Activated CD8-positive, alpha-beta memory T cell treated with anti-CD3 and anti-CD28 coated beads for 36 hours (primary cell): ENCODE measurements at regions not wholly inside any gene's neighbourhood (a gene's known extent, or its start where the extent isn't known, plus 50 kb on each side); places are given as distances from the start of the nearest gene placed in this dataset.

Source experiments
- CTCF ChIA-PET: fragments of 350-600 bp; sonication (Branson Sonifier 250); formaldehyde crosslinking; loops from one replicate; lab custom pipeline; 2021; ENCODE audit warnings: antibody characterized with exemption; lab: Charles Lee
- POLR2A ChIA-PET: fragments of 350-600 bp; sonication (Branson Sonifier 250); formaldehyde crosslinking; loops from one replicate; lab custom pipeline; 2021; ENCODE audit warnings: antibody characterized with exemption; lab: Charles Lee

GRCh38 chr3:43185983-43186314, 80.1 kb upstream of the POMGNT2 start:
- ChIA-PET CTCF (no interaction called here), POLR2A (no interaction called here)

- POLR2A ChIA-PET = no interaction called here
- CTCF ChIA-PET = interaction anchor here (0.8 kb wide), 1 partner anchor 38 kb away, joined by 3 read pairs; no protein-coding TSS in a partner anchor
Measured at GRCh38 chr3:43185274-43185982, 79.5 kb upstream of the POMGNT2 start.

- CTCF ChIA-PET = no interaction called here
- POLR2A ChIA-PET = no interaction called here
Measured at GRCh38 chr3:43183456-43183855, 77.6 kb upstream of the POMGNT2 start.

GRCh38 chr3:43181202-43181821, 75.4 kb upstream of the POMGNT2 start:
- ChIA-PET CTCF (interaction anchor here (0.6 to 1.5 kb wide), 2 partner anchors 18 to 323 kb away, joined by 3 read pairs; no protein-coding TSS in a partner anchor), POLR2A (no interaction called here)

- POLR2A ChIA-PET = no interaction called here
Measured at GRCh38 chr3:43180694-43181093, 74.8 kb upstream of the POMGNT2 start.

GRCh38 chr3:43180027-43180426, 74.1 kb upstream of the POMGNT2 start:
- CTCF ChIA-PET = interaction anchor here (1.5 kb wide), 1 partner anchor 19 kb away, joined by 3 read pairs; no protein-coding TSS in a partner anchor
- POLR2A ChIA-PET = no interaction called here

More at GRCh38 chr3:43180694-43181093, 74.8 kb upstream of the POMGNT2 start:
- CTCF ChIA-PET = interaction anchor here (0.6 to 1.5 kb wide), 2 partner anchors 18 to 323 kb away, joined by 3 read pairs; no protein-coding TSS in a partner anchor

- CTCF ChIA-PET = no interaction called here
- POLR2A ChIA-PET = no interaction called here
Measured at GRCh38 chr3:43178891-43179366, 73.0 kb upstream of the POMGNT2 start.

GRCh38 chr3:43177085-43177484, 71.2 kb upstream of the POMGNT2 start:
- POLR2A ChIA-PET = no interaction called here
- CTCF ChIA-PET = no interaction called here

- ChIA-PET CTCF (interaction anchor here (1.6 kb wide), 1 partner anchor 14 kb away, joined by 4 read pairs; no protein-coding TSS in a partner anchor), POLR2A (no interaction called here)
Measured at GRCh38 chr3:43176666-43177065, 70.8 kb upstream of the POMGNT2 start.

- ChIA-PET CTCF (interaction anchor here (1.6 kb wide), 1 partner anchor 13 kb away, joined by 4 read pairs; no protein-coding TSS in a partner anchor), POLR2A (no interaction called here)
Measured at GRCh38 chr3:43175541-43175940, 69.7 kb upstream of the POMGNT2 start.

GRCh38 chr3:43173949-43174348, 68.1 kb upstream of the POMGNT2 start:
- ChIA-PET POLR2A (no interaction called here), CTCF (no interaction called here)

- ChIA-PET CTCF (no interaction called here), POLR2A (no interaction called here)
Measured at GRCh38 chr3:43171748-43172147, 65.9 kb upstream of the POMGNT2 start.

- CTCF ChIA-PET = no interaction called here
- POLR2A ChIA-PET = no interaction called here
Measured at GRCh38 chr3:43170553-43170952, 64.7 kb upstream of the POMGNT2 start.

- CTCF ChIA-PET = no interaction called here
- POLR2A ChIA-PET = no interaction called here
Measured at GRCh38 chr3:43169987-43170386, 64.1 kb upstream of the POMGNT2 start.

GRCh38 chr3:43166406-43166805, 60.5 kb upstream of the POMGNT2 start:
- CTCF ChIA-PET = no interaction called here
- POLR2A ChIA-PET = no interaction called here

GRCh38 chr3:43165786-43166185, 59.9 kb upstream of the POMGNT2 start:
- ChIA-PET POLR2A (no interaction called here), CTCF (no interaction called here)

GRCh38 chr3:43163895-43164493, 58.1 kb upstream of the POMGNT2 start:
- CTCF ChIA-PET = no interaction called here
- POLR2A ChIA-PET = no interaction called here

GRCh38 chr3:43162230-43163084, 56.6 kb upstream of the POMGNT2 start:
- ChIA-PET CTCF (interaction anchor here (0.8 to 2.0 kb wide), 4 partner anchors 14 to 341 kb away, joined by 3 to 8 read pairs (median 4); partner anchors contain the start of gene SNRK), POLR2A (no interaction called here)

GRCh38 chr3:43161684-43162229, 55.9 kb upstream of the POMGNT2 start:
- ChIA-PET CTCF (interaction anchor here (0.8 to 2.0 kb wide), 2 partner anchors 51 to 341 kb away, joined by 3 to 8 read pairs; no protein-coding TSS in a partner anchor), POLR2A (no interaction called here)
